ENCODE measurements at regions not wholly inside any gene's neighbourhood (a gene's known extent, or its start where the extent isn't known, plus 50 kb on each side); places are given as distances from the start of the nearest gene placed in this dataset.
A peak's percentile ranks its signal among the peaks of the same experiment; 100 is the strongest.

DNA sequence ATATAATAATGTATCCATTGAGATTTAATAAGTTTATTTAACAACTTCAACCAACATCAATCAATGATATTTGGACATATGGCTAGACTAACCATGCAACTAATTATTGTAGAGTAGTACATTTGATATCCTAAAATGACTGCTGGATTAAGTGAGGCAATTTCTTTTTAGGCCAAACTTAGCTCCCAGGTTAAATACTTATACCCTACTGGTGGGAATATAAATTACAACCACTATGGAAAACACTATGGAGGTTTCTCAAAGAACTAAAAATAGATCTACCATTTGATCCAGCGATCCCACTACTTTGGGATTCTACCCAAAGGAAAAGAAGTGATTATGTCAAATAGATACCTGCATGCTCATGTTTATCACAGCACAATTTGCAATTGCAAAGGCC is 345.8 kb downstream of the RBM26 start:
- Histone ChIP-seq H4K8ac (ENCODE audit: extremely low read depth, insufficient read depth, low read length) (no peak overlapping the region), H4K20me1 (replicated peaks in 1 of 2; ENCODE audit: control insufficient read depth in 1 of 2, insufficient read depth in 2 of 2, low read length in 2 of 2) (no peaks in the 10 kb centered on the region), H3K79me2 (ENCODE audit: control insufficient read depth in 1 of 2, insufficient read depth in 2 of 2, low read length in 2 of 2) (no peaks in the 10 kb centered on the region), H3K27ac (ENCODE audit: low read depth, low read length) (no peak overlapping the region), H4K91ac (replicated peaks; ENCODE audit: insufficient read length, low read length) (no peak overlapping the region), H2BK120ac (replicated peaks; ENCODE audit: low read depth, low read length) (no peak overlapping the region), H3K4ac (replicated peaks; ENCODE audit: insufficient read length, low read depth, low read length) (no peak overlapping the region), H2AK5ac (ENCODE audit: low read depth, low read length) (no peak overlapping the region), H3K9me3 (ENCODE audit: insufficient read depth in 2 of 2, low read depth in 1 of 2, low read length in 1 of 2) (no peaks in the 10 kb centered on the region), H2BK12ac (ENCODE audit: low read depth, low read length) (no peak overlapping the region), H3K4me2 (ENCODE audit: insufficient read depth in 1 of 2, low read depth in 2 of 2, low read length in 2 of 2) (no peak overlapping the region), H3K23me2 (ENCODE audit: low read depth, low read length) (no peaks in the 10 kb centered on the region), H4K5ac (ENCODE audit: insufficient read length, low read depth, low read length) (no peak overlapping the region), H3K23ac (ENCODE audit: insufficient read length) (no peak overlapping the region), H3K4me1 (replicated peaks in 1 of 4; ENCODE audit: control insufficient read depth in 3 of 4, insufficient read depth in 4 of 4, low read length in 3 of 4) (peaks cover 0 to 3% (median 0%) of the 10 kb centered on the region in 4 experiments; a peak in 1 of 7 replicates), H2BK15ac (ENCODE audit: low read length) (no peak overlapping the region), H3K56ac (replicated peaks; ENCODE audit: insufficient read length, low read depth, low read length) (no peak overlapping the region), H2BK5ac (ENCODE audit: low read depth, low read length) (no peak overlapping the region), H3K27me3 (replicated peaks in 1 of 4; ENCODE audit: control insufficient read depth in 3 of 4, extremely low read depth in 1 of 4, insufficient read depth in 3 of 4, low read length in 3 of 4) (no peaks in the 10 kb centered on the region), H3K36me3 (ENCODE audit: control insufficient read depth in 2 of 4, insufficient read depth in 4 of 4, low read length in 3 of 4) (no peaks in the 10 kb centered on the region), H2AFZ (ENCODE audit: low read length) (no peak overlapping the region), H3K79me1 (ENCODE audit: low read depth, low read length) (no peaks in the 10 kb centered on the region), H3K14ac (ENCODE audit: insufficient read length) (no peak overlapping the region), H3K9ac (replicated peaks in 1 of 4; ENCODE audit: extremely low read depth in 1 of 4, low read depth in 3 of 4, low read length in 3 of 4) (no peak overlapping the region), H3K18ac (ENCODE audit: extremely low read depth, low read length) (no peak overlapping the region), H2BK20ac (ENCODE audit: low read length) (no peak overlapping the region), H3K4me3 (ENCODE audit: extremely low read depth in 1 of 4, insufficient read depth in 2 of 4, low read depth in 3 of 4, low read length in 4 of 4) (no peak overlapping the region)
- DNase-seq (ENCODE audit: low read depth in 1 of 2, low spot score in 2 of 2) (no peak), FAIRE-seq (no peak)
- ChIA-PET POLR2A (ENCODE audit: partially characterized antibody) (no interaction called here), CTCF (ENCODE audit: partially characterized antibody) (interaction anchor here (0.6 to 3.5 kb wide), 16 partner anchors 9 to 473 kb away, joined by 3 to 17 read pairs (median 3); no protein-coding TSS in a partner anchor)
- TF ChIP-seq JUND (IDR thresholded peaks at IDR 0.05; ENCODE audit: low read length) (no peak), CBX8 (IDR thresholded peaks at IDR 0.05; ENCODE audit: borderline replicate concordance, low read depth, low read length) (no peak), EZH2 (IDR thresholded peaks at IDR 0.05; ENCODE audit: low read depth, low read length, severe bottlenecking) (no peak), TCF12 (IDR thresholded peaks at IDR 0.05; ENCODE audit: low read depth, low read length) (no peak)
- TF ChIP-seq, protein P1, sequence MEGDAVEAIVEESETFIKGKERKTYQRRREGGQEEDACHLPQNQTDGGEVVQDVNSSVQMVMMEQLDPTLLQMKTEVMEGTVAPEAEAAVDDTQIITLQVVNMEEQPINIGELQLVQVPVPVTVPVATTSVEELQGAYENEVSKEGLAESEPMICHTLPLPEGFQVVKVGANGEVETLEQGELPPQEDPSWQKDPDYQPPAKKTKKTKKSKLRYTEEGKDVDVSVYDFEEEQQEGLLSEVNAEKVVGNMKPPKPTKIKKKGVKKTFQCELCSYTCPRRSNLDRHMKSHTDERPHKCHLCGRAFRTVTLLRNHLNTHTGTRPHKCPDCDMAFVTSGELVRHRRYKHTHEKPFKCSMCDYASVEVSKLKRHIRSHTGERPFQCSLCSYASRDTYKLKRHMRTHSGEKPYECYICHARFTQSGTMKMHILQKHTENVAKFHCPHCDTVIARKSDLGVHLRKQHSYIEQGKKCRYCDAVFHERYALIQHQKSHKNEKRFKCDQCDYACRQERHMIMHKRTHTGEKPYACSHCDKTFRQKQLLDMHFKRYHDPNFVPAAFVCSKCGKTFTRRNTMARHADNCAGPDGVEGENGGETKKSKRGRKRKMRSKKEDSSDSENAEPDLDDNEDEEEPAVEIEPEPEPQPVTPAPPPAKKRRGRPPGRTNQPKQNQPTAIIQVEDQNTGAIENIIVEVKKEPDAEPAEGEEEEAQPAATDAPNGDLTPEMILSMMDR (IDR thresholded peaks at IDR 0.05; ENCODE audit: control extremely low read depth in 1 of 3, insufficient read depth in 1 of 3, low read depth in 1 of 3, low read length in 3 of 3) = peak in 1 of 3 experiments; percentile 13; a peak in 1 of 4 replicates
- 72% methylated on average over 1 of the region's 1 CpG; no CpG with 5 or more reads in 1 of the 2 experiments for WGBS, 2 experiments (ENCODE audit: extremely low coverage in 1 of 2, insufficient coverage in 1 of 2, insufficient read length in 1 of 2, insufficient replicate concordance in 2 of 2, low coverage in 1 of 2, low lambda C conversion rate in 2 of 2, missing lambda C conversion rate in 1 of 2)

Data from H1 (cell line).